SK-N-SH (cell line): ENCODE measurements at regions not wholly inside any gene's neighbourhood (a gene's known extent, or its start where the extent isn't known, plus 50 kb on each side); places are given as distances from the start of the nearest gene placed in this dataset.
"Not testable (repeated sequence)": the region's sequence is repeated elsewhere in the genome, so short reads cannot be mapped to it uniquely, and the experiment has no call there.

Experiments used
- CTCF ChIA-PET: fragments of 300-600, 350-600 bp; formaldehyde crosslinking; extraction: SDS; loops from one replicate; lab custom pipeline; 2021; lab: Yijun Ruan, JAX
- POLR2A ChIA-PET: fragments of 350-600 bp; sonication (Branson Sonifier 250); formaldehyde crosslinking; extraction: SDS; loops from one replicate; lab custom pipeline; 2020; ENCODE audit warnings: antibody characterized with exemption, inconsistent platforms; lab: Yijun Ruan, JAX
- DNase-seq: peaks from one replicate; pipeline ENCODE4 v3.0.0; 2012
- H2AFZ ChIP-seq: fragments of 200-600 bp; sonication (generic); 2 replicates; pipeline ENCODE4 v1.8.1; 2016; ENCODE audit warnings: antibody characterized with exemption, mild to moderate bottlenecking, low read depth
- H3F3A ChIP-seq: fragments of 200-600 bp; sonication (generic); replicated peaks from 2 replicates; pipeline ENCODE3; 2016; ENCODE audit warnings: antibody characterized with exemption, mild to moderate bottlenecking; ENCODE audit not compliant: insufficient read depth
- H3K27ac ChIP-seq, 2 experiments: fragments of 200-500 bp in 1 of 2; fragments of 200-600 bp in 1 of 2; sonication (Bioruptor generic) in 1 of 2; sonication (generic), shearing (Covaris generic) in 1 of 2; 2 replicates each; pipeline versions ENCODE4 v1.5.1 to v1.6.1; 2014 to 2016; ENCODE audit warnings: low read depth in 2 of 2, inconsistent platforms in 1 of 2, low read length in 1 of 2, mild to moderate bottlenecking in 1 of 2, mixed read lengths in 1 of 2
- H3K27me3 ChIP-seq: fragments of 200-600 bp; sonication (generic), shearing (Covaris generic); 2 replicates; pipeline ENCODE4 v1.6.1; 2016; ENCODE audit warnings: mixed run types; ENCODE audit not compliant: insufficient read depth
- H3K36me3 ChIP-seq, 2 experiments: fragments of 200-500 bp in 1 of 2; fragments of 200-600 bp in 1 of 2; sonication (Bioruptor generic) in 1 of 2; sonication (generic) in 1 of 2; replicated peaks in 1 of 2; 2 replicates each; pipeline versions ENCODE3 to v1.5.1; 2014 to 2016; ENCODE audit warnings: low read length in 1 of 2, mild to moderate bottlenecking in 1 of 2; ENCODE audit not compliant: insufficient read depth in 2 of 2, control insufficient read depth in 1 of 2
- H3K4me1 ChIP-seq, 2 experiments: fragments of 200-500 bp in 1 of 2; fragments of 200-600 bp in 1 of 2; sonication (Bioruptor generic) in 1 of 2; sonication (generic), shearing (Covaris generic) in 1 of 2; 2 replicates each; pipeline versions ENCODE4 v1.5.1 to v1.6.1; 2014 to 2016; ENCODE audit warnings: low read depth in 1 of 2, low read length in 1 of 2, mixed run types in 1 of 2; ENCODE audit not compliant: insufficient read depth in 2 of 2, control insufficient read depth in 1 of 2
- H3K4me2 ChIP-seq: fragments of 200-600 bp; sonication (generic), shearing (Covaris generic); 2 replicates; pipeline ENCODE4 v1.6.1; 2017; ENCODE audit warnings: mixed run types
- H3K4me3 ChIP-seq, 2 experiments: fragments of 200-500 bp in 1 of 2; fragments of 200-600 bp in 1 of 2; sonication (Bioruptor generic) in 1 of 2; sonication (generic), shearing (Covaris generic) in 1 of 2; 2 replicates each; pipeline versions ENCODE4 v1.5.1 to v1.8.1; 2014 to 2016; ENCODE audit warnings: low read depth in 2 of 2, inconsistent platforms in 1 of 2, low read length in 1 of 2, mild to moderate bottlenecking in 1 of 2, mixed read lengths in 1 of 2, moderate library complexity in 1 of 2
- H3K79me2 ChIP-seq: fragments of 200-600 bp; sonication (generic); 2 replicates; pipeline ENCODE4 v1.8.1; 2017; ENCODE audit warnings: mild to moderate bottlenecking; ENCODE audit not compliant: insufficient read depth
- H3K9ac ChIP-seq: fragments of 200-600 bp; sonication (generic); 2 replicates; pipeline ENCODE4 v1.6.1; 2017; ENCODE audit warnings: mixed run types
- H3K9me2 ChIP-seq: fragments of 200-600 bp; sonication (generic); 2 replicates; pipeline ENCODE4 v1.6.1; 2017; ENCODE audit warnings: mixed run types
- H3K9me3 ChIP-seq: fragments of 200-600 bp; sonication (generic); 2 replicates; pipeline ENCODE4 v1.6.1; 2017; ENCODE audit warnings: mixed run types, mild to moderate bottlenecking, moderate library complexity
- H4K20me1 ChIP-seq: fragments of 200-600 bp; sonication (generic); 2 replicates; pipeline ENCODE4 v1.6.1; 2017; ENCODE audit warnings: mild to moderate bottlenecking, mixed run types; ENCODE audit not compliant: insufficient read depth
- CTCF ChIP-seq: fragments of 200-600 bp; sonication (generic); IDR thresholded peaks from 2 replicates; pipeline ENCODE4 v1.6.1; 2017; ENCODE audit warnings: antibody characterized with exemption, mild to moderate bottlenecking, moderate library complexity
- FOSL2 ChIP-seq: IDR thresholded peaks from 2 replicates; pipeline ENCODE4 v1.4.0; 2012; ENCODE audit warnings: low read depth, mild to moderate bottlenecking, moderate library complexity, borderline replicate concordance
- RAD21 ChIP-seq: IDR thresholded peaks from 2 replicates; pipeline ENCODE4 v1.6.1; 2012; ENCODE audit warnings: mild to moderate bottlenecking, low read length
- SMC3 ChIP-seq: IDR thresholded peaks from 2 replicates; pipeline ENCODE4 v1.6.1; 2012; ENCODE audit warnings: low read depth, low read length, improper control_type of control experiment
- WGBS: methylation state at CpG from one replicate; pipeline ENCODE4 v1.1.6; 2017; ENCODE audit warnings: low lambda C conversion rate; 5-methylcytosine and 5-hydroxymethylcytosine counted together

GRCh38 chr5:20276-20675 is 71.7 kb upstream of the PLEKHG4B start:
- DNase-seq, H3K9me2 ChIP-seq, H3K79me2 ChIP-seq, H3K36me3 ChIP-seq, H4K20me1 ChIP-seq, H3K4me3 ChIP-seq, H2AFZ ChIP-seq, H3K4me1 ChIP-seq, H3K9ac ChIP-seq, H3K4me2 ChIP-seq, H3F3A ChIP-seq, H3K9me3 ChIP-seq, H3K27me3 ChIP-seq, H3K27ac ChIP-seq, POLR2A ChIA-PET: not testable (repeated sequence)
- WGBS = 55% methylated on average over 4 of the region's 6 CpGs
- CTCF ChIA-PET = interaction anchor here (0.9 kb wide), 1 partner anchor 168 kb away, joined by 3 read pairs; no protein-coding TSS in a partner anchor

DNA sequence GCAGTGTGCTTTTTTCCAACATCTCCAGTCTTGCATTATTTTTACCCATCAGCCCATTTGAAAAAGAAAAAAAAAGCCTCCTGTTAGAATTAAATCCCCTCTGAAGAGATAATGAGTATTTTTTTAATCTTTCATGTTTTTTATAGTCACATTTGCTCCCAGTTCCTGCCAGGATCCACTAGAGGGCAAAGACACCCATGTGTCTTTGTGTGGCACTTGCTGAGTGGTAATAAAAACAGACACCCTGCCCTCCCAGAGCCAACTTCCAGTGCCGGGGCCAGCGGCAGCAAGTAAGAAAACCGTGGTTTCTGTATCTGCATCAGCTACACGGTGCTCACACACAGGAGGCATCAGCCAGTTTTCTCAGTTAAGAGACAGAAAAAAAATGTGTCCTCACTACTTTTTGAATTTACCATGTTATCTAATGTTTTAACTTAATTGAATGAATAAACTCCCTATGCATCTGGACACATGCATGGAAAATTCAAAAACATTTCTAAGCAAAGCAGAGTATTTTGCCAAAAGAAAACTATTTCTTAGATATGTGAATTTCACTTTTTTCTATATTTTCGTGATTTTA is 70.2 kb upstream of the PLEKHG4B start:
- Histone ChIP-seq H3K4me3 (no peak overlapping the region; a peak in 1 of 4 replicates), H3K4me2 (no peak overlapping the region), H3K9me2 (no peaks in the 10 kb centered on the region), H2AFZ (peak overlapping the region; percentile 63; the same call in 1 of the 2 replicates), H3K79me2 (no peaks in the 10 kb centered on the region), H4K20me1 (no peaks in the 10 kb centered on the region), H3K27ac (no peak overlapping the region), H3F3A (no peaks in the 10 kb centered on the region), H3K4me1 (no peaks in the 10 kb centered on the region; a peak in 1 of 4 replicates), H3K36me3 (no peaks in the 10 kb centered on the region), H3K27me3 (no peaks in the 10 kb centered on the region; the same call in 1 of the 2 replicates), H3K9ac (no peak overlapping the region), H3K9me3 (no peaks in the 10 kb centered on the region)
- peak; percentile 59 for DNase-seq
- POLR2A ChIA-PET = no interaction called here
- WGBS = 4% methylated on average over 5 of the region's 5 CpGs
- TF ChIP-seq RAD21 = peak; percentile 67
- no peak for TF ChIP-seq FOSL2
- peak; percentile 60 for TF ChIP-seq CTCF
- TF ChIP-seq SMC3 = peak; percentile 41
- CTCF ChIA-PET = interaction anchor here (0.7 kb wide), 1 partner anchor 383 kb away, joined by 3 read pairs; no protein-coding TSS in a partner anchor

- H3K79me2 ChIP-seq, H3F3A ChIP-seq, H3K4me2 ChIP-seq, H4K20me1 ChIP-seq, H3K9ac ChIP-seq, H3K9me3 ChIP-seq, H3K4me3 ChIP-seq, DNase-seq, H3K4me1 ChIP-seq, H3K27ac ChIP-seq, H3K9me2 ChIP-seq, CTCF ChIA-PET, H2AFZ ChIP-seq, POLR2A ChIA-PET, H3K27me3 ChIP-seq, H3K36me3 ChIP-seq: not testable (repeated sequence)
- WGBS = 29% methylated on average over 6 of the region's 6 CpGs
These were observed 68.1 kb upstream of the PLEKHG4B start for GRCh38 chr5:23907-24306.

GRCh38 chr5:25067-25466 is 66.9 kb upstream of the PLEKHG4B start:
- H2AFZ ChIP-seq, H3K4me3 ChIP-seq, H3K27ac ChIP-seq, DNase-seq, POLR2A ChIA-PET, CTCF ChIA-PET, H3K9me3 ChIP-seq, H3K36me3 ChIP-seq, H3K4me2 ChIP-seq, H3K79me2 ChIP-seq, H3F3A ChIP-seq, H4K20me1 ChIP-seq, H3K4me1 ChIP-seq, H3K9me2 ChIP-seq, H3K27me3 ChIP-seq, H3K9ac ChIP-seq: not testable (repeated sequence)
- 2% methylated on average over 2 of the region's 2 CpGs for WGBS
